GM20431 (cell line): ENCODE measurements at regions not wholly inside any gene's neighbourhood (a gene's known extent, or its start where the extent isn't known, plus 50 kb on each side); places are given as distances from the start of the nearest gene placed in this dataset.

ENCODE experiments used
- in situ Hi-C: fragments of 300-500 bp; cut with MseI, MboI; formaldehyde crosslinking; loops from one replicate; pipeline ENCODE4 v1.15.0; 2020; ENCODE audit warnings: low sequenced_read_pairs; ENCODE audit not compliant: unreplicated experiment

DNA sequence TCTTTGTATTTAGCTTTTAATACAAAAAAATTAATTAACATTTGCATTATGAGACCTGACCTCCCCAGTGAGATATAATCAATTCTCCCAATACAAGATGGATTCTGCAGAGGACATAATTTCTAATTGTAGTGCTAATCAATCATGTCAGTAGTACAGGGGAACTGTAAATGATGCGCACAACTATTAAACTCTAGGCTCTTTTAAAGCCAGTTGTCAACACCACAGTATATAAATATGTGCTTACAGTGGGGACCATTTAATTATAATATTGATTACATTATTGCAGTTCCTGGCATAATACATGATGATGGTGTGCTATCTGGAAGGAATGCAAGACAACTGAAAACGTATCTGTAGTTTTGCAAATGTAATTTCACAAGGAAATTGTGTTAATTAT is 285.6 kb upstream of the EPHA4 start:
- in situ Hi-C loops: no loop called here

DNA sequence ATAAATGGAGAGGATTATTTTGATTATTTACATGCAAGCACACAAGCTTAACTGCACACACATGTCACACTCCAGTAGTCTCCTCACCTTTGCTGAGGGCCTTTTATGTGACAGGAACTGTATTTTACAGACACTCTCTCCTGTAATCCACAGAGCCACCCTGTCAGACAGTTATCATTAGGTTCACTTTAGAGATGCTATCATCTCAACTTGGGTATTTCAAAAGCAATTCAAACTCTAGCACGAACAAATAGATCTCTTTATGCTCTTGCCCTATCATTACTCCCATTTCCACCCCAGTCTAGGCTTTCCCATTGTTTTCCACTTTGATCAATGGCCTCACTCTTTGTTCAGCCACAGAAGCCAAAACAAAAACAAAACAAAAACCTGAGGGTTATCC is 281.2 kb upstream of the EPHA4 start:
- in situ Hi-C loops: no loop called here

DNA sequence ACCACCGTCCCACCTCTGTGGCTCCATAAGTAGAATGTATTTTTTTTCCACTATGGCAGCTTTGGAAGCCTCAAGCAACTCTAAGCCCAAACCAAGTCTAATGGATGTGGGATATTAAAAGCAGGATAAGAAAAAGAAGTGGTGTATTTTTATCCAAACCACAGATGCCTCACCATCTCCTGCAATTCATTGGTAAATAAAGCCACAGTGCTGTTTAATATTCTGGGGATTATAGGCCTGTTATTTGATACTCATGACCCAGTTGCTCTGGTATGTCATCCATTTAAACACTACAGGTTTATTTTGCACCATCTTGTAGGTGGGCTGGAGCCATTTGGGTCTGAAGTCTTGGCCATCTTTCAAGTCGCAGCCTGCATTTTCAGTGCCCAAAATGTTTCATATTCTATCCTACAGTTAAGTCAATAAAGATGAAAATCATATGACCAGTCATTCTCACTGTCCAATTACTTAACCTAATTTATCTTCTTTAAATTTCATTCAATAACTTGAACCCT is 279.5 kb upstream of the EPHA4 start:
- in situ Hi-C loops: no loop called here

DNA sequence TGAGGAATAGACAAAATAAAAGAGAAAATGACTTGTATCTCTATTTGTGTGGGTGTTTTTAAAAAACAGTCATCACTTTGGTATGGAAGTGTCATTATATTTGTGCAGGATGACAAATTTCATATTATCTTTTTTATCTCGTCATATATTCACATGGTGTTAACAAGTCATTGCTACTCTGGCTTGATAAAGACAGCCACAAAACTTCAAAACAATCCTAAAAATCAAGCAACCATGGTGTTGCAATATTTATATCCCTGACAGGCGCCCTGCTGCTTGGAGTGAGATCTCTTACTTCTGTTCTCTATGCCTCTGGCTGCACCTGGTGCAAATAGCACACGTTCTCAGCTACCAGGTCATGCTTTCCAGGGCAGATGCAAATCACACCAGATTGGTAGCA is 278.0 kb upstream of the EPHA4 start:
- in situ Hi-C loops: no loop called here

- in situ Hi-C loops: no loop called here
Observed at GRCh38 chr2:221848286-221848685, 276.2 kb upstream of the EPHA4 start.

- in situ Hi-C loops: no loop called here
Observed at GRCh38 chr2:221845021-221845365, 272.9 kb upstream of the EPHA4 start.

DNA sequence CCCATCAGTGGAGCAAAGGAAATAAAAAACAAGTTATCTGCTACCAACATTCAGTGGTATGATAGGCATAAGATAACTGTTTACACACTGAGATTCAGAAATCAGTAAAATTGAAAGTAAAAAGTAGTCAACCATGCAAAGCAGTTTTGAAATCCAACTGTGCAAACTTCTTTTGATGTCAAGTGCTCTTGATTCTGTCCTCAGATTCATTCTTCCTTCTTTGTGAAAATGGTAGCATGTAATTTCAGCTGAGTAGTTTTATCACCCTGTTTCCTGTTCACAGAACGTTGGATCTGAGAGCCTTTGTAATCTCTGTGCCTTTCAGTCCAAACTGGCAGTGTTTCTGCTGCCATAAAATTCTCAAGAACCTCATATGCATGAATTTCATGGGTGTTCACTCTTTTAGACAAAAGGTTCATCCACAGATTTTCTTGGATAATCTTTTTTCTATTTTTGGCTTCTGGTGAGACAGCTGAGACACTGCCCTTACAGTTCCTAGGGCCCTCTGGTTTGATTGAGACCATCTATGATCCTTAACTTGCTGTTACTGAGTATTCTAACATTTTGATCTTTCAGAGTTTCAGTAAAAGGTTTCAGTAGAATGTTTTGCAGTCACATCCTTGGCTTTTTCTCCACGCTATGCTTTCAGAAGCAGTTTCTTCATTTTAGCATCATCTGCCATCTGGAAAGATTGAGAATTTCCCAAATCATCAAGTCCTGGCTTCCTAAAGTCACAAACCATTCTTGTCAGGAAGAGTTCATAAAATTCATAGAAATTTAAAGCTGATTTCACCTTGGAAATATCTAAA is 272.3 kb upstream of the EPHA4 start:
- in situ Hi-C loops: no loop called here

DNA sequence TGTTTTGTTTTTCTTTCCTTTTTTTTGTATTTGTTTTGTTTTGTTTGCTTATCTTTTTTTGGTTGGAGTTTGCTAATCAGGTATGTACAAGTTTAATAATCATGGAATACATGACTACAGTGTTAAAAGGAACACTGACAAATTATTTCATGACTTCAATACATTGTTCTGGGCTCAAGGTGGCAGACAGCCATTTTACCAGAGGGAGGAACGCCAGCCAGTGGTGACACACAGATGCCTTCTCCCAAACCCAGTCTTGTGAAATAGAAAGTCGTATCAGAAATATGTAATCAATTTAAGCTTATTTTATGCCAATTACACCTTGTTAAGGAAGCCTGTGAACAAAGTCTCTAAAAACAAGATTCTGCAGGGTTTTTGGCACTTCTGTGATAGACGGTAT is 264.0 kb upstream of the EPHA4 start:
- in situ Hi-C loops: no loop called here

DNA sequence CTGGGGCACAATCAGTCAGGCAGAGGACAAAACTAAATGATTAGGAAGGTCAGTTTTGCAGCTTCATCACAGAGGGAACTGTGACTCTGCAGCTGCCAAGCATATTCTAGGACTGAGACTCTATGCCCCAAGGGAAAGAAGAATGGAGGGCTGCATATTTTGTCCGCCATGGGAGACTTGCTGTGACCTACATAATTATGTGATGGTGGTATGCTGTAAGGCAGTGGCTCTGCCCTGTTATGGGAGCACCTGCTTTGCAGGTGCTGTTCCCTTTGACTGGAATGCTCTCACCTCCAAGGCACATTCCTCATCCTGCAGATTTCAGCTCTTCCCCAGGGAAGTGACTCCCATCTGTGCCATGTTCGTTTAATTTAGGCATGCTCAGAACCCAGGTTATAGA is 261.9 kb upstream of the EPHA4 start:
- in situ Hi-C loops: no loop called here

DNA sequence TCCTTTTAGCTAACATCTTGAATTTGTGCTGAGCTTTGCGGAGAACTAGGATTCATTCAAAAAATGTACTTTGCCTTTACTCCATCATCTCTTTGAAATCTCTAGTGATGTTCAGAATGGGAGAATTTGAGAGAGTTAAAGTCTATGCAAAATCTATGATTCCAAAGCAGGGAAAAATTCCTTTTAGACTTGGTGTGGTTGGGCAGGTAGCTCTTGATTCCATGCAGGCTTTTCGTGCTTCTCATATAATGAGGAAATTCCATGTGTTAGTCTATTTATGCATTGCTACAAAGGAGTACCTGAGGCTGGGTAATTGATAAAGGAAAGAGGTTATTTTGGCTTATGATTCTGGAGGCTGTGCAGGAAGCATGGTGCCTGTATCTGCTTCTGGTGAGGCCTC is 258.9 kb upstream of the EPHA4 start:
- in situ Hi-C loops: no loop called here

- in situ Hi-C loops: no loop called here
Observed at GRCh38 chr2:221822416-221822815, 250.3 kb upstream of the EPHA4 start.

DNA sequence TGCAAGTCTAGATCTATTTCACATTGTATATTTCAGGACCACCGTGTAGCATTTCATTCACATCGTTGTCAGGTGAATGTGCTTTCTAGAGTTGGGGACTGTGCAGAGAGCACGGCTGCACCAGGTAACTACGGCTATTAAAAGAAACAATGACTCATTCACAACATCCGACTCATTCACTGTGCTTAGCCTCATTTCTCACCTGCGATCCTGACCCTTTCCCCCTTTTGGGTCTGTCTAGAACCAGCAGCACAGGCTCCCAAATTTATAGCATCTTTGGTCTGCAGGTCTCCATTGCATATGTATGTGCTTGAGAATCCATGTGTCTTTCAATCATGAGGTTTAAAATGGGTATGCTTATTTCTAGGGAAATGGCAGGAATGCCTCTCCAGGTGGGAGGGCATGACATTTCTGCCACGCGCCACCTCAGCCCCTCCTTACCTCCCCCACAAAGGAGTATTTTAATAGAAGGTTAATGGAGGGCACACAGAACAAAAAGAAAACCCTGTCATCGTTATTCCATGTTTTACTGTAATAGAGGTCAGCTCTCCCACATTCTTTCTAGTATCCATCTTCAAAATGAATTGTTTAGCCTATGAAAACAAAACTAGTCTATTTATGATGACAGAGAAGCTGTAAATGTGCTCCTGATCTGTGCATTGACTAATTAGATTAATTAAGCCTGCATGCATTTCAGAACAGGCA is 246.7 kb upstream of the EPHA4 start:
- in situ Hi-C loops: no loop called here

DNA sequence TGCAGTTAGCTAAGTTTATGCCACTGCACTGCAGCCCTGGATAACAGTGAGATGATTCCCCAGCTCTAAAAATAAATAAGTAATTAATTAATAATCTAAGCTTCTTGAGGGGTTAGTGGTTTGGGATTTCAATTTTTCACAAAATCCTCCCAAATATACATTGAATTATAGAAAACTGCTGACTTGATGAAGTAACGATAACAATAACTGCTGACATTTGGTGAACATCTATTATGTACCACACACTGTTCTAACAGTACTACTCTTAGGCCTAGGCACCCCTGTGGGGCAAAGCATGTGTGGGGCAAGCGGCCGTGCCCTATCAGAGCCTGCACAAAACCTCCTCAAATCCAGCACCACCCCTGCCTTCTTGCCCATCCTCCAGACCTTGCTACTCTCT is 245.8 kb upstream of the EPHA4 start:
- in situ Hi-C loops: no loop called here

DNA sequence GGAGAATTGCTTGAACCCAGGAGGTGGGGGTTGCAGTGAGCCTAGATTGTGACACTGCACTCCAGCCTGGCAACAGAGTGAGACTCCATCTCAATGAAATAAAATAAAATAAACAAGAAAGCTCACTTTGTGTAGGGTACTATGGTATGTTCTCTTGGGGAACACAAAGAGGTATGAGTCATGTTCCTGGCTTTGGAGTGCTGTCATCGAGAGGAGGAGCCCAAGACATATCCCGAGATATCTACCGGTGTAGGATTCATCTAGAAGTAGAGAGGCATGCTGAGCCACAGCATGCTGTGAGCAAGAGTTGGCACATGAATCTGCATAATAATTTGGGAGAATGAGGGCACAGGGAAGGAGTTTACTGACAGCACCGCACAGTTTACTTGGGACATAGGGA is 244.9 kb upstream of the EPHA4 start:
- in situ Hi-C loops: no loop called here

DNA sequence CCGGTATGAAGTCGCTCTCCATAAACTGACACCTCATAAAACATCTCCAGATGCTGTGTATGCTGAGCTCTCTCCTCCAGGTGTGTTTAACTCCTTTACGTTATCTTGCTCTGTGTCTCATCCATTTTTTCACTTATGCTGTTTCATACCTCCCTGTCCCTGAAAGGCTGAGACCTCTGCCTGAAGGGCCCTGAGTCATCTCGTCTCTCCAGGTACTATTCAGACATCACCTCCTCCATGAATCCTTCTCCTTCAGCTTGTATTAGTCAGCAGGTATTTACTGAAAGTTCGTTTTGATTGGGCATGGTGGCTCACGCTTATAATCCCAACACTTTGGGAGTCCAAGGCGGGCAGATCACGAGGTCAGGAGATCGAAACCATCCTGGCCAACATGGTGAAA is 244.5 kb upstream of the EPHA4 start:
- in situ Hi-C loops: no loop called here

DNA sequence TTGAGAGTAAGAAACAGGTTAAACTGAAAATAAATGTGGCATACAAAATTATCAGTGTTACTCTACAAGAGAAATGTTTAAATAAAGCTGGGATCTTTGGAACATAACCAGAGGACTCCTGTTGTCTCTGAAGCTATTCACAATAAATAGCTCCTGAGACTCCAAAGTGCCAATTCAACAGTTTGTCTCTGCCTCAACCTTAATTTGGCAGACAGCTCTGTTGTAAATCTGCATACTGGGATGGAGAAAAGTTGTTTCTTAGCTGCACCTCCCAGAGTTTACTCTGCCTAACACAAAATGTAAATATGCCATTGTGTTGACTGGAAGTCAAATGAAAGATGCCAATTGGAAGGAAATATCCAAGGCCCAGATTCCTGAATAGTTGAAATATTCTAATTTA is 238.5 kb upstream of the EPHA4 start:
- in situ Hi-C loops: no loop called here

- in situ Hi-C loops: no loop called here
Observed at GRCh38 chr2:221810245-221810644, 238.1 kb upstream of the EPHA4 start.

GRCh38 chr2:221808488-221808887 is 236.4 kb upstream of the EPHA4 start:
- in situ Hi-C loops: no loop called here

- in situ Hi-C loops: no loop called here
Observed at GRCh38 chr2:221807706-221808105, 235.6 kb upstream of the EPHA4 start.

GRCh38 chr2:221802089-221802488 is 230.0 kb upstream of the EPHA4 start:
- in situ Hi-C loops: no loop called here

GRCh38 chr2:221792971-221793521 is 220.9 kb upstream of the EPHA4 start:
- in situ Hi-C loops: no loop called here
